Endothelial cell of umbilical vein (primary cell): ENCODE measurements at regions not wholly inside any gene's neighbourhood (a gene's known extent, or its start where the extent isn't known, plus 50 kb on each side); places are given as distances from the start of the nearest gene placed in this dataset.

Experiments used
- BruUV-seq: library from RNA; stranded (reverse); fragments of 400-500 nt; replicated peaks from 2 replicates; lab custom pipeline; 2021; lab: Mats Ljungman, UMichigan
- CTCF ChIA-PET: fragments of 300-600, 350-600 bp; sonication (Branson Sonifier 250); formaldehyde crosslinking; loops from one replicate; lab custom pipeline; 2021; ENCODE audit warnings: antibody characterized with exemption, inconsistent platforms; lab: Charles Lee
- POLR2A ChIA-PET: fragments of 300-600, 350-600 bp; sonication (Branson Sonifier 250); formaldehyde crosslinking; loops from one replicate; lab custom pipeline; 2021; ENCODE audit warnings: antibody characterized with exemption, inconsistent platforms; lab: Charles Lee
- DNase-seq: peaks from one replicate; pipeline ENCODE4 v3.0.0-alpha.2; 2011; ENCODE audit warnings: low read depth, low spot score
- FAIRE-seq: peaks from 2 replicates; lab custom pipeline; 2011; peaks lifted over from hg19 to GRCh38; lab: Jason Lieb, UNC
- H2AFZ ChIP-seq: 2 replicates; pipeline ENCODE4 v1.6.0; 2012; ENCODE audit warnings: low read depth, low read length, control low read depth, inconsistent platforms
- H3K27ac ChIP-seq: 2 replicates; pipeline ENCODE4 v1.5.1; 2011; ENCODE audit warnings: low read depth, mild to moderate bottlenecking, control low read depth, low read length, moderate library complexity; ENCODE audit not compliant: insufficient read depth
- H3K27me3 ChIP-seq, 2 experiments: 2 replicates each; pipeline versions ENCODE4 v1.6.0 to v1.6.1; 2011; ENCODE audit warnings: low read length in 2 of 2, mixed read lengths in 1 of 2; ENCODE audit not compliant: control insufficient read depth in 2 of 2, insufficient read depth in 2 of 2
- H3K36me3 ChIP-seq, 2 experiments: 2 replicates in 1 of 2; 3 replicates in 1 of 2; pipeline ENCODE4 v1.5.1; 2011; ENCODE audit warnings: low read length in 2 of 2, mild to moderate bottlenecking in 1 of 2, moderate library complexity in 1 of 2; ENCODE audit not compliant: control insufficient read depth in 2 of 2, insufficient read depth in 2 of 2; ENCODE audit errors: extremely low read depth in 1 of 2
- H3K4me1 ChIP-seq: 3 replicates; pipeline ENCODE4 v1.5.1; 2011; ENCODE audit warnings: mild to moderate bottlenecking, low read length; ENCODE audit not compliant: control insufficient read depth, insufficient read depth; ENCODE audit errors: extremely low read depth
- H3K4me2 ChIP-seq: 2 replicates; pipeline ENCODE4 v1.6.1; 2011; ENCODE audit warnings: low read length, control low read depth, mixed read lengths; ENCODE audit not compliant: insufficient read depth
- H3K4me3 ChIP-seq, 3 experiments: fragments of 200-600 bp in 1 of 3; sonication (generic), shearing (Covaris generic) in 1 of 3; replicated peaks in 1 of 3; 2 replicates each; pipeline ENCODE4 v1.5.1; 2011 to 2016; ENCODE audit warnings: control low read depth in 3 of 3, low read length in 3 of 3, mild to moderate bottlenecking in 2 of 3, inconsistent platforms in 1 of 3, low read depth in 1 of 3, moderate library complexity in 1 of 3; ENCODE audit not compliant: insufficient read depth in 1 of 3
- H3K79me2 ChIP-seq: 2 replicates; pipeline ENCODE4 v1.6.0; 2012; ENCODE audit warnings: low read length, inconsistent platforms; ENCODE audit not compliant: control insufficient read depth, insufficient read depth
- H3K9ac ChIP-seq: replicated peaks from 2 replicates; pipeline ENCODE3; 2011; ENCODE audit warnings: low read length, control low read depth; ENCODE audit not compliant: insufficient read depth; ENCODE audit errors: extremely low read depth
- H3K9me1 ChIP-seq: replicated peaks from 3 replicates; pipeline ENCODE4 v1.6.0; 2011; ENCODE audit warnings: mild to moderate bottlenecking, low read length; ENCODE audit not compliant: control insufficient read depth, insufficient read depth; ENCODE audit errors: extremely low read depth
- H3K9me3 ChIP-seq: replicated peaks from 2 replicates; pipeline ENCODE4 v1.5.1; 2012; ENCODE audit warnings: low read length, inconsistent platforms; ENCODE audit not compliant: control insufficient read depth, insufficient read depth
- H4K20me1 ChIP-seq: replicated peaks from 2 replicates; pipeline ENCODE3; 2011; ENCODE audit warnings: mild to moderate bottlenecking, low read length; ENCODE audit not compliant: control insufficient read depth, insufficient read depth; ENCODE audit errors: extremely low read depth
- EZH2 ChIP-seq: IDR thresholded peaks from 2 replicates; pipeline ENCODE4 v1.6.1; 2012; ENCODE audit warnings: borderline replicate concordance, low read depth, mild to moderate bottlenecking, moderate library complexity, low read length, inconsistent platforms; ENCODE audit not compliant: severe bottlenecking
- FOS ChIP-seq: IDR thresholded peaks from 2 replicates; pipeline ENCODE4 v1.6.1; 2011; ENCODE audit warnings: mild to moderate bottlenecking, low read length, moderate library complexity, borderline replicate concordance; ENCODE audit not compliant: insufficient read depth
- GATA2 ChIP-seq: IDR thresholded peaks from 2 replicates; pipeline ENCODE4 v1.7.0; 2011; ENCODE audit warnings: low read depth, mild to moderate bottlenecking, moderate library complexity, mixed read lengths, low read length; ENCODE audit not compliant: insufficient read length, insufficient read depth
- JUN ChIP-seq: IDR thresholded peaks from 2 replicates; pipeline ENCODE4 v1.6.1; 2011; ENCODE audit warnings: borderline replicate concordance, low read depth; ENCODE audit not compliant: insufficient read length, insufficient read depth
- MYC ChIP-seq: IDR thresholded peaks from one replicate; pipeline ENCODE4 v1.6.1; 2011; ENCODE audit warnings: mild to moderate bottlenecking, low read depth, low read length
- POLR2A ChIP-seq: IDR thresholded peaks from 2 replicates; pipeline ENCODE4 v1.6.1; 2012; ENCODE audit warnings: low read depth, mild to moderate bottlenecking, control low read depth, low read length
- POLR2AphosphoS5 ChIP-seq: IDR thresholded peaks from 2 replicates; pipeline ENCODE4 v1.6.1; 2012; ENCODE audit warnings: low read depth, mild to moderate bottlenecking, control low read depth, low read length, moderate library complexity; ENCODE audit not compliant: insufficient read depth
- dilution Hi-C: fragments of 300-500 bp; cut with MboI; formaldehyde crosslinking; loops from one replicate; pipeline ENCODE4 v1.15.0; 2019; ENCODE audit warnings: low sequenced_read_pairs; ENCODE audit not compliant: extremely low pct_ligation_motif_present
- intact Hi-C: fragments of 100-400 bp; cut with micrococcal nuclease; formaldehyde crosslinking; loops from one replicate; pipeline ENCODE4 v1.10.0; 2022
- TF ChIP-seq, protein P1 (sequence below), 2 donors: IDR thresholded peaks; 1 replicate in 1 of 2; 2 replicates in 1 of 2; pipeline ENCODE4 v1.5.1; 2011; ENCODE audit warnings: low read length in 2 of 2, mild to moderate bottlenecking in 2 of 2, moderate library complexity in 2 of 2, control low read depth in 1 of 2, inconsistent platforms in 1 of 2, low read depth in 1 of 2; ENCODE audit not compliant: insufficient read depth in 1 of 2; ENCODE audit errors: extremely low read depth in 1 of 2
- TF ChIP-seq, protein P2 (sequence below): IDR thresholded peaks from 2 replicates; pipeline ENCODE4 v1.6.1; 2011; ENCODE audit not compliant: insufficient read depth, insufficient read length

DNA sequence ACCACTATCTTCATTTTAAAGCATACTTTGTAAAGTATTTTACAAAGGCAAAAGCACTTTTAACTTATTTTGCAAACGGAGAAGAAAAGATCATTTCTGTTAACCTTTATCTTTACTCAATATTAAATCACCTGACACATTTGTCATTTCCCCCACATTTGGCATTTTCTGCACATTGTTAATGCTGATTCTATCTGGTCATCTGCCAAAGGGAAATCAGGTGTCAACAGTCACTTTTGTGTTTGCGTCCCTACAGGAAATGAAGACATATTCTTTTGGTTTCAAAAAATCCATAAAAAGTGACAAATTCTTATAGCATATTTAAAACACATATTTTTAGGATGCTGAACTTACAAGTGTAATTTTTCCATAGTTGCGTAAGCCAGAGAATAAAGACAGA is 191.3 kb upstream of the TMEM161B start:
- no peak for DNase-seq
- TF ChIP-seq JUN (no peak), POLR2AphosphoS5 (no peak), MYC (no peak)
- H3K9me3 ChIP-seq, result no peaks in the 10 kb centered on the region
- no peaks in the 10 kb centered on the region for H4K20me1 ChIP-seq
- H2AFZ ChIP-seq, result no peak overlapping the region
- H3K4me1 ChIP-seq, result no peaks in the 10 kb centered on the region
- H3K36me3 ChIP-seq, result no peaks in the 10 kb centered on the region
- H3K9ac ChIP-seq, result no peak overlapping the region
- H3K27me3 ChIP-seq, result no peaks in the 10 kb centered on the region
- H3K79me2 ChIP-seq, result no peaks in the 10 kb centered on the region
- no peak for FAIRE-seq
- H3K27ac ChIP-seq, result no peak overlapping the region
- dilution Hi-C loops, result no loop called here
- H3K4me3 ChIP-seq, result no peak overlapping the region
- no TSS peak for BruUV-seq
- POLR2A ChIA-PET, result no interaction called here
- H3K9me1 ChIP-seq, result no peaks in the 10 kb centered on the region
- intact Hi-C loops, result no loop called here
- CTCF ChIA-PET, result no interaction called here
- no peak overlapping the region for H3K4me2 ChIP-seq

DNA sequence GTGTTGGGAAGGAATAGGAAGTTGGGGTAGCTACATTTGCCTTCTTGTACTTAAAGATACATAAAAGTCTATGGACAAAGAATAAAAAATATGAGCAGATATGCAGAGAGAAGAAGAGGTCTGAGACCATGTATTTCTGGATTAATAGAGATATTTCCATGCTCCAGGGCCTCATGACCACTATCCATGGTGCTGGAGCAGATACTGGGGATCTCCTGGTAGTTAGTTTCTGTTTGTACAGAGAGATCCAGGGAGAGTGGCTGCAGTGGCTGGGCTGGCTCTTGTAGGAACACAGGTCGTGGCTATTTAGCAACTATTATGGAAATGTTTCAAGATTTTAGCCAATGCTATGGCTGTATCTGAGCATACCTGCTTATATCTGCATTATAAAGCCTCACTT is 184.2 kb upstream of the TMEM161B start:
- Histone ChIP-seq H3K27ac (no peak overlapping the region), H2AFZ (no peak overlapping the region), H3K4me3 (no peak overlapping the region), H3K9ac (no peak overlapping the region), H3K27me3 (no peaks in the 10 kb centered on the region), H3K9me3 (no peaks in the 10 kb centered on the region), H3K79me2 (no peaks in the 10 kb centered on the region), H3K36me3 (no peaks in the 10 kb centered on the region), H4K20me1 (no peaks in the 10 kb centered on the region), H3K9me1 (no peaks in the 10 kb centered on the region), H3K4me1 (no peaks in the 10 kb centered on the region), H3K4me2 (no peak overlapping the region)
- BruUV-seq, result no TSS peak
- intact Hi-C loops, result no loop called here
- CTCF ChIA-PET, result no interaction called here
- FAIRE-seq (no peak), DNase-seq (no peak)
- POLR2A ChIA-PET, result no interaction called here
- dilution Hi-C loops, result no loop called here
- TF ChIP-seq POLR2AphosphoS5 (no peak), FOS (no peak), MYC (no peak), JUN (no peak), EZH2 (no peak), POLR2A (no peak), GATA2 (no peak)
- TF ChIP-seq, protein P1, sequence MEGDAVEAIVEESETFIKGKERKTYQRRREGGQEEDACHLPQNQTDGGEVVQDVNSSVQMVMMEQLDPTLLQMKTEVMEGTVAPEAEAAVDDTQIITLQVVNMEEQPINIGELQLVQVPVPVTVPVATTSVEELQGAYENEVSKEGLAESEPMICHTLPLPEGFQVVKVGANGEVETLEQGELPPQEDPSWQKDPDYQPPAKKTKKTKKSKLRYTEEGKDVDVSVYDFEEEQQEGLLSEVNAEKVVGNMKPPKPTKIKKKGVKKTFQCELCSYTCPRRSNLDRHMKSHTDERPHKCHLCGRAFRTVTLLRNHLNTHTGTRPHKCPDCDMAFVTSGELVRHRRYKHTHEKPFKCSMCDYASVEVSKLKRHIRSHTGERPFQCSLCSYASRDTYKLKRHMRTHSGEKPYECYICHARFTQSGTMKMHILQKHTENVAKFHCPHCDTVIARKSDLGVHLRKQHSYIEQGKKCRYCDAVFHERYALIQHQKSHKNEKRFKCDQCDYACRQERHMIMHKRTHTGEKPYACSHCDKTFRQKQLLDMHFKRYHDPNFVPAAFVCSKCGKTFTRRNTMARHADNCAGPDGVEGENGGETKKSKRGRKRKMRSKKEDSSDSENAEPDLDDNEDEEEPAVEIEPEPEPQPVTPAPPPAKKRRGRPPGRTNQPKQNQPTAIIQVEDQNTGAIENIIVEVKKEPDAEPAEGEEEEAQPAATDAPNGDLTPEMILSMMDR (IDR thresholded peaks at IDR 0.05; ENCODE audit: extremely low read depth in 1 of 2, insufficient read depth in 1 of 2, low read depth in 1 of 2, low read length in 2 of 2), result no peak
- TF ChIP-seq, protein P2, sequence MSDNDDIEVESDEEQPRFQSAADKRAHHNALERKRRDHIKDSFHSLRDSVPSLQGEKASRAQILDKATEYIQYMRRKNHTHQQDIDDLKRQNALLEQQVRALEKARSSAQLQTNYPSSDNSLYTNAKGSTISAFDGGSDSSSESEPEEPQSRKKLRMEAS, result no peak
